Mucosa of descending colon (tissue), 3 donors: ENCODE measurements at regions not wholly inside any gene's neighbourhood (a gene's known extent, or its start where the extent isn't known, plus 50 kb on each side); places are given as distances from the start of the nearest gene placed in this dataset.

Source experiments
- ATAC-seq: fragments of 200-7000 bp; cut with Tn5 transposase; one replicate; pipeline ENCODE4 v1.9.1; 2020; ENCODE audit warnings: mild to moderate bottlenecking, moderate library complexity
- DNase-seq, 3 donors: peaks; one replicate each; pipeline ENCODE4 v3.0.0-alpha.2; 2020
- H3K36me3 ChIP-seq: fragments of 200-600 bp; one replicate; pipeline ENCODE4 v1.8.0; 2021; ENCODE audit warnings: low read depth, mild to moderate bottlenecking
- H3K4me1 ChIP-seq: fragments of 200-600 bp; one replicate; pipeline ENCODE4 v1.8.0; 2021; ENCODE audit warnings: low read depth, mild to moderate bottlenecking
- H3K4me3 ChIP-seq: fragments of 200-600 bp; one replicate; pipeline ENCODE4 v1.8.0; 2021; ENCODE audit warnings: mild to moderate bottlenecking
- H3K9me3 ChIP-seq: fragments of 200-600 bp; one replicate; pipeline ENCODE4 v1.8.0; 2021; ENCODE audit warnings: mild to moderate bottlenecking
- CTCF ChIP-seq: fragments of 200-600 bp; IDR thresholded peaks from one replicate; pipeline ENCODE4 v1.8.0; 2022; ENCODE audit warnings: antibody characterized with exemption, mild to moderate bottlenecking
- intact Hi-C, 2 donors: fragments of 100-400 bp; cut with DNase I in 1 of 2; cut with micrococcal nuclease in 1 of 2; formaldehyde crosslinking; loops; one replicate each; pipeline versions ENCODE4 v1.11.0 to v1.11.1; 2022; cut with DNase I, micrococcal nuclease
- donor health status: DM: no; HTN: no; CAD: no; lungs with moderate emphysema.
- donor health status: DM: no; HTN: no; CAD: no.
- donor health status: DM: no; HTN: yes; CAD: no.

GRCh38 chr10:117689566-117689965, 147.0 kb downstream of the EMX2 start:
- Histone ChIP-seq H3K4me3 (no peak overlapping the region), H3K36me3 (no peaks in the 10 kb centered on the region), H3K9me3 (no peaks in the 10 kb centered on the region), H3K4me1 (no peaks in the 10 kb centered on the region)
- intact Hi-C loops, result no loop called here
- DNase-seq (no peak), ATAC-seq (no peak)
- TF ChIP-seq CTCF, result no peak

- ATAC-seq (no peak), DNase-seq (no peak)
- Histone ChIP-seq H3K4me1 (no peaks in the 10 kb centered on the region), H3K36me3 (no peaks in the 10 kb centered on the region), H3K4me3 (no peak overlapping the region), H3K9me3 (no peaks in the 10 kb centered on the region)
- no peak for TF ChIP-seq CTCF
- intact Hi-C loops, result no loop called here
Observed at GRCh38 chr10:117690359-117690758, 147.8 kb downstream of the EMX2 start.

GRCh38 chr10:117694190-117694589, 151.6 kb downstream of the EMX2 start:
- H3K36me3 ChIP-seq, result no peaks in the 10 kb centered on the region
- TF ChIP-seq CTCF, result no peak
- DNase-seq, result no peak
- H3K9me3 ChIP-seq, result no peaks in the 10 kb centered on the region
- intact Hi-C loops, result no loop called here
- no peaks in the 10 kb centered on the region for H3K4me1 ChIP-seq
- no peak overlapping the region for H3K4me3 ChIP-seq
- no peak for ATAC-seq

- ATAC-seq, result no peak
- H3K4me3 ChIP-seq, result no peak overlapping the region
- H3K36me3 ChIP-seq, result no peaks in the 10 kb centered on the region
- H3K4me1 ChIP-seq, result no peaks in the 10 kb centered on the region
- no peaks in the 10 kb centered on the region for H3K9me3 ChIP-seq
- intact Hi-C loops, result no loop called here
- DNase-seq, result no peak
- no peak for TF ChIP-seq CTCF
Observed at GRCh38 chr10:117697402-117697801, 154.9 kb downstream of the EMX2 start.

- intact Hi-C loops, result no loop called here
- DNase-seq (no peak), ATAC-seq (no peak)
Observed at GRCh38 chr10:117698809-117699208, 156.3 kb downstream of the EMX2 start.

More at GRCh38 chr10:117698809-117699208, 156.3 kb downstream of the EMX2 start:
- no peaks in the 10 kb centered on the region for H3K4me1 ChIP-seq
- H3K4me3 ChIP-seq, result no peak overlapping the region
- H3K36me3 ChIP-seq, result no peaks in the 10 kb centered on the region
- no peak for TF ChIP-seq CTCF
- H3K9me3 ChIP-seq, result no peaks in the 10 kb centered on the region
